ENCODE measurements at regions not wholly inside any gene's neighbourhood (a gene's known extent, or its start where the extent isn't known, plus 50 kb on each side); places are given as distances from the start of the nearest gene placed in this dataset.

DNA sequence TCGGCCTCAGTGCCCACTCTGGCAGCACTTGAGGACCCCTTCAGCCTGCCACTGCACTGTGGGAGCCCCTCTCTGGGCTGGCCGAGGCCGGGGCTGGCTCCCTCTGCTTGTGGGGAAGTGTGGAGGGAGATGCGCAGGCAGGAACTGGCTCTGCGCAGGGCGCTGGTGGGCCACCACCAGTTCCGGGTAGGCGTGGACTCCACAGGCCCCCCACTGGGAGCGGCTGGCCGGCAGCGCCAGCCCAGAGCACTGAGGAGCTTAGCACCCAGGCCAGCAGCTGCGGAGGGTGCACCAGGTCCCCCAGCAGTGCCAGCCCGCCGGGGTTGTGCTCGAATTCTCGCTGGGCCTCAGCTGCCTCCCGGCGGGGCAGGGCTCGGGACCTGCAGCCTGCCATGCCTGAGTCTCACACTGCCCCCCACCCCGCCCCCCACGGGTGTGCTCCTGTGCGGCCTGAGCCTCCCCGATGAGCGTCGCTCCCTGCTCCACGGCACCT is 216.9 kb upstream of the TACR3 start:
- Histone ChIP-seq H3K9me3 (peaks cover 0 to 4% (median 0%) of the 10 kb centered on the region in 11 donors), H3K27ac (no peak overlapping the region), H3K27me3 (no peaks in the 10 kb centered on the region), H3K36me3 (no peaks in the 10 kb centered on the region), H3K4me3 (no peak overlapping the region), H3K4me1 (no peaks in the 10 kb centered on the region)
- ATAC-seq (no peak), DNase-seq (no peak)
- 94 to 95% methylated on average over 25 to 26 of the region's 26 CpGs for WGBS, 2 donors
- intact Hi-C loops (cut with DNase I): loop anchor here in 1 of 10 donors (10.0 kb wide), 1 partner anchor 732 kb away; no protein-coding TSS in a partner anchor
- TF ChIP-seq CTCF (IDR thresholded peaks at IDR 0.05): no peak

- intact Hi-C loops (cut with DNase I): loop anchor here in 1 of 10 donors (10.0 kb wide), 1 partner anchor 729 kb away; no protein-coding TSS in a partner anchor
- no peak overlapping the region for H3K27ac ChIP-seq
- no peak overlapping the region for H3K4me3 ChIP-seq
- ATAC-seq (no peak), DNase-seq (peak in 1 of 2 donors; percentile 14)
- peaks cover 0 to 4% (median 0%) of the 10 kb centered on the region in 11 donors for H3K9me3 ChIP-seq
- no peaks in the 10 kb centered on the region for H3K36me3 ChIP-seq
- TF ChIP-seq CTCF (IDR thresholded peaks at IDR 0.05): peak; percentile 41 to 83 (median 72)
- no peaks in the 10 kb centered on the region for H3K27me3 ChIP-seq
- WGBS, 2 donors: 28 to 39% methylated on average over 2 of the region's 2 CpGs
- no peaks in the 10 kb centered on the region for H3K4me1 ChIP-seq
These were observed 214.5 kb upstream of the TACR3 start for GRCh38 chr4:103934178-103934789.

GRCh38 chr4:103928370-103928769 is 208.6 kb upstream of the TACR3 start:
- H3K4me1 ChIP-seq: no peaks in the 10 kb centered on the region
- DNase-seq: no peak
- no peaks in the 10 kb centered on the region for H3K9me3 ChIP-seq
- no peak overlapping the region for H3K4me3 ChIP-seq
- H3K36me3 ChIP-seq: no peaks in the 10 kb centered on the region
- WGBS, 2 donors: 67 to 82% methylated on average over 2 of the region's 2 CpGs
- no peak for ATAC-seq
- H3K27ac ChIP-seq: no peak overlapping the region
- no peak for TF ChIP-seq CTCF (IDR thresholded peaks at IDR 0.05)
- H3K27me3 ChIP-seq: peaks cover 0 to 4% (median 0%) of the 10 kb centered on the region in 7 donors
- intact Hi-C loops (cut with DNase I): no loop called here

- no peaks in the 10 kb centered on the region for H3K4me1 ChIP-seq
- no peak overlapping the region for H3K4me3 ChIP-seq
- DNase-seq (no peak), ATAC-seq (no peak)
- H3K9me3 ChIP-seq: no peaks in the 10 kb centered on the region
- peaks cover 0 to 4% (median 0%) of the 10 kb centered on the region in 7 donors for H3K27me3 ChIP-seq
- H3K36me3 ChIP-seq: no peaks in the 10 kb centered on the region
- intact Hi-C loops (cut with DNase I): no loop called here
- 61 to 78% methylated on average over 2 of the region's 2 CpGs for WGBS, 2 donors
- TF ChIP-seq CTCF (IDR thresholded peaks at IDR 0.05): no peak
- no peak overlapping the region for H3K27ac ChIP-seq
These were observed 203.8 kb upstream of the TACR3 start for GRCh38 chr4:103923551-103923950.

Measured in heart right ventricle (tissue), 16 donors.